AG04449 (cell line): ENCODE measurements at regions not wholly inside any gene's neighbourhood (a gene's known extent, or its start where the extent isn't known, plus 50 kb on each side); places are given as distances from the start of the nearest gene placed in this dataset.

Experiments used
- CTCF ChIA-PET: fragments of 350-600 bp; formaldehyde crosslinking; extraction: SDS; loops from one replicate; lab custom pipeline; 2021; ENCODE audit warnings: antibody characterized with exemption; lab: Yijun Ruan, JAX
- POLR2A ChIA-PET: fragments of 400-600, 350-600 bp; formaldehyde crosslinking; extraction: SDS; loops from one replicate; lab custom pipeline; 2020; ENCODE audit warnings: antibody characterized with exemption, inconsistent platforms; lab: Yijun Ruan, JAX
- DNase-seq: peaks from one replicate; pipeline ENCODE4 v3.0.0-alpha.2; 2010; ENCODE audit warnings: low read depth, low spot score
- H3K4me3 ChIP-seq: 2 replicates; pipeline ENCODE4 v1.5.1; 2011; ENCODE audit warnings: low read depth, mild to moderate bottlenecking, control low read depth, low read length
- TF ChIP-seq, protein P1 (sequence below): IDR thresholded peaks from one replicate; pipeline ENCODE4 v1.5.1; 2011; ENCODE audit warnings: mild to moderate bottlenecking, moderate library complexity, low read length, control low read depth, inconsistent platforms; ENCODE audit not compliant: insufficient read depth; ENCODE audit errors: missing control alignments

GRCh38 chr3:7793786-7794185 lies 707.8 kb upstream of the LMCD1 start:
- DNase-seq: no peak
- ChIA-PET POLR2A (no interaction called here), CTCF (no interaction called here)
- no peak overlapping the region for H3K4me3 ChIP-seq
- TF ChIP-seq, protein P1, sequence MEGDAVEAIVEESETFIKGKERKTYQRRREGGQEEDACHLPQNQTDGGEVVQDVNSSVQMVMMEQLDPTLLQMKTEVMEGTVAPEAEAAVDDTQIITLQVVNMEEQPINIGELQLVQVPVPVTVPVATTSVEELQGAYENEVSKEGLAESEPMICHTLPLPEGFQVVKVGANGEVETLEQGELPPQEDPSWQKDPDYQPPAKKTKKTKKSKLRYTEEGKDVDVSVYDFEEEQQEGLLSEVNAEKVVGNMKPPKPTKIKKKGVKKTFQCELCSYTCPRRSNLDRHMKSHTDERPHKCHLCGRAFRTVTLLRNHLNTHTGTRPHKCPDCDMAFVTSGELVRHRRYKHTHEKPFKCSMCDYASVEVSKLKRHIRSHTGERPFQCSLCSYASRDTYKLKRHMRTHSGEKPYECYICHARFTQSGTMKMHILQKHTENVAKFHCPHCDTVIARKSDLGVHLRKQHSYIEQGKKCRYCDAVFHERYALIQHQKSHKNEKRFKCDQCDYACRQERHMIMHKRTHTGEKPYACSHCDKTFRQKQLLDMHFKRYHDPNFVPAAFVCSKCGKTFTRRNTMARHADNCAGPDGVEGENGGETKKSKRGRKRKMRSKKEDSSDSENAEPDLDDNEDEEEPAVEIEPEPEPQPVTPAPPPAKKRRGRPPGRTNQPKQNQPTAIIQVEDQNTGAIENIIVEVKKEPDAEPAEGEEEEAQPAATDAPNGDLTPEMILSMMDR: no peak

DNA sequence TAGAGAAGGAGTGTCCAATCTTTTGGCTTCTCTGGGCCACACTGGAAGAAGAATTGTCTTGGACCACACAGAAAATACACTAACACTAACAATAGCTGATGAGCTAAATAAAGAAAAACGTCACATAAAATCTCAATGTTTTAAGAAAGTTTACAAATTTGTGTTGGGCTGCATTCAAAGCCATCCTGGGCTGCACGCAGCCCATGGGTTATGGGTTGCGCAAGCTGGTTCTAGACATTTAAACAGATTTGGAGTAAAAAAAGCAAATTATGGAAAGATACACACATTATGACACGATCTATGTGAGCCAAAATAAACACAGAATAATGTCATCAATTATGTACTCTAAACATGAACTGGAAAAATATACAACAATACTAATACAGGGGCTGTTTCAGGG lies 703.3 kb upstream of the LMCD1 start:
- POLR2A ChIA-PET: no interaction called here
- H3K4me3 ChIP-seq: no peak overlapping the region
- DNase-seq: no peak
- CTCF ChIA-PET: no interaction called here
- TF ChIP-seq, protein P1: no peak

DNA sequence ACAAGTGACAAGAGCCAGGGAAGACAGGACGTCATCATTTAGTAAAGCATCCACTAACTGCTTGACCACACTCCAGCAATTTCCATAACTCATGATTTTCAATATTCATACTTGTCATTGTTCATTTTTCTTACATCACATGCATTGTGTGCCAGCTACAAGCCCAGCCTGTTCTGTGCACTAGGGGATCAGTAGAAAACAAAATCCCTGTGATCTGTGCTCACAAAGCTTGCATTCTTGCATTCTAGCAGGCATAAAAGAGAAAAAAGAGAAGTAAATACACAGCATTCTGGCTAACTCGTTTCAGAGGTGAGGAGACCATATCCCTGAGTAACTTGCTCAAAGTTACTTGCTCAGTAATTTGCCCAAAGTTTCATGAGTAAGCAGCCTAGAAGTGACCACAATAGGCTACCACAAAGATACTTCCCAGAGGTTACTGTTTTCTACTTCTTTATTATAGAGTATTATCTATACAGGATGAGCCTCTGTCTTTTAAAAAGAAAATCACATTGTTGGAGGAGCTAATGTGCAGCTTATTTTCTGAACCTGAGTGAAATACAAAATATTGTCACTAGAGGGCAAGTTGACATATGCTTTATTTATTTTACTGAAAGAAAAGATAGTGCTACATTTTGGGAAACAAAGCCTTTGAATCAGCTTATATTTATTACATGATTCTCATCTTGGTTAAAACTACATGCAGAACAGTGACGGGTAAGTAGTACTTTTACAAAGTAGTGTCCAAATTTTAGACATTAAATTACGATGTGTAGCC lies 701.4 kb upstream of the LMCD1 start:
- CTCF ChIA-PET: no interaction called here
- TF ChIP-seq, protein P1: no peak
- POLR2A ChIA-PET: no interaction called here
- DNase-seq: no peak
- no peak overlapping the region for H3K4me3 ChIP-seq

GRCh38 chr3:7812490-7812889 lies 689.1 kb upstream of the LMCD1 start:
- TF ChIP-seq, protein P1: no peak
- CTCF ChIA-PET: no interaction called here
- DNase-seq: no peak
- H3K4me3 ChIP-seq: no peak overlapping the region
- POLR2A ChIA-PET: no interaction called here

DNA sequence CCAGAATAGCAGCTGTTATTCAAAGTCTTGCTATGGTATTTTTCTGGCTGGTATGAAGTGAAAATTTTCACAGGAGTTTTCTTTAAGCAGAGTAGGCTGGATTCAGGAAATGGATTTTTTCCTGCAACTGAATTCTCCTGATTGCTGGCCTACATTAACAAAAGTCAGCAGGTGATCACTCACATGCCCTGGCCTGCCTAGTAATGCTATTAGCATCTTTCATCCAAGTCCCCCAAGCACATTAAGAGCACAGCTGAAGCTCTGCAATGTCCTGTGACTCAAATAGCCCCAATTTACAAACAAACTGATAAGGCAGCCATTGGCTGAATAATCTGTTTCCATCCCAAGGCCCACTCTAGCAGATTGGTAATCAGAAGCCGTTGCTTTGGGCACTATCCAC lies 688.3 kb upstream of the LMCD1 start:
- CTCF ChIA-PET: no interaction called here
- H3K4me3 ChIP-seq: no peak overlapping the region
- no peak for DNase-seq
- POLR2A ChIA-PET: no interaction called here
- TF ChIP-seq, protein P1: no peak

DNA sequence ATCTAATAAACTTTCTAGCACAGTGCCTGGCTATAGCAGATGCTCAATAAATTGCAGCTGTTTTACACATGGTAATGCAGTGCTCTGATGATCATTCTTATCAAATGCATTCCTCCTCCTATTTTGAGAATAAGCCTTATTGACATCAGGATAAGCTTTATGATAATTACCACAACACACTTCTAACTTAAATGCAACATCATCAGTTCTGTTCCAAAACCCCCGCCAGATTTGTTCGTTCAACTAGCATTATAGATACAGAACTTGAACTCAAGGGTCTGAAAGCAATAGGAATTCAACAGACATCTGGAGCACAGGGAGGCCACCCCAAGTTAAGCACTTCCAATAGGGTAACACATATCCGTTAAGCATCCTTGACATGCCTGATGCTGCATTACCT lies 684.4 kb upstream of the LMCD1 start:
- CTCF ChIA-PET: no interaction called here
- H3K4me3 ChIP-seq: no peak overlapping the region
- POLR2A ChIA-PET: no interaction called here
- no peak for DNase-seq
- TF ChIP-seq, protein P1: no peak
